ENCODE measurements at regions not wholly inside any gene's neighbourhood (a gene's known extent, or its start where the extent isn't known, plus 50 kb on each side); places are given as distances from the start of the nearest gene placed in this dataset.

- no peak for DNase-seq
- intact Hi-C loops (cut with DNase I; ENCODE audit: low total_unique reads) = no loop called here
- Histone ChIP-seq H3K36me3 (no peaks in the 10 kb centered on the region), H3K9me3 (peaks cover 0 to 11% (median 3%) of the 10 kb centered on the region in 8 donors), H3K4me3 (no peak overlapping the region), H3K27ac (no peak overlapping the region), H3K4me1 (no peaks in the 10 kb centered on the region), H3K27me3 (replicated peaks in 1 of 7) (no peaks in the 10 kb centered on the region)
- no peak for TF ChIP-seq POLR2A (IDR thresholded peaks at IDR 0.05)
- TF ChIP-seq POLR2AphosphoS5 (IDR thresholded peaks at IDR 0.05) = no peak
- TF ChIP-seq CTCF (IDR thresholded peaks at IDR 0.05 in 8 of 11, conservative IDR thresholded peaks at IDR 0.05 in 3 of 11) = no peak
- WGBS, 5 donors = 74 to 87% (median 79%) methylated on average over 3 of the region's 3 CpGs
Measured at GRCh38 chr4:134735901-134736300, 534.3 kb upstream of the PABPC4L start.

- Histone ChIP-seq H3K36me3 (no peaks in the 10 kb centered on the region), H3K9me3 (peaks cover 0 to 7% (median 0%) of the 10 kb centered on the region in 8 donors), H3K4me3 (no peak overlapping the region), H3K27ac (no peak overlapping the region), H3K4me1 (no peaks in the 10 kb centered on the region), H3K27me3 (replicated peaks in 1 of 7) (no peaks in the 10 kb centered on the region)
- TF ChIP-seq POLR2AphosphoS5 (IDR thresholded peaks at IDR 0.05) (no peak), CTCF (IDR thresholded peaks at IDR 0.05 in 8 of 11, conservative IDR thresholded peaks at IDR 0.05 in 3 of 11) (no peak), POLR2A (IDR thresholded peaks at IDR 0.05) (no peak)
- no peak for DNase-seq
- intact Hi-C loops (cut with DNase I; ENCODE audit: low total_unique reads) = no loop called here
- 86 to 91% (median 87%) methylated on average over 2 of the region's 2 CpGs for WGBS, 5 donors
Measured at GRCh38 chr4:134727696-134728095, 526.1 kb upstream of the PABPC4L start.

GRCh38 chr4:134722306-134722705, 520.7 kb upstream of the PABPC4L start:
- Histone ChIP-seq H3K27me3 (replicated peaks in 1 of 7) (no peaks in the 10 kb centered on the region), H3K4me1 (no peaks in the 10 kb centered on the region), H3K36me3 (no peaks in the 10 kb centered on the region), H3K27ac (no peak overlapping the region), H3K9me3 (peaks cover 0 to 4% (median 0%) of the 10 kb centered on the region in 8 donors), H3K4me3 (no peak overlapping the region)
- 53 to 72% (median 66%) methylated on average over 1 of the region's 1 CpG for WGBS, 5 donors
- intact Hi-C loops (cut with DNase I; ENCODE audit: low total_unique reads) = no loop called here
- no peak for DNase-seq
- no peak for TF ChIP-seq CTCF (IDR thresholded peaks at IDR 0.05 in 8 of 11, conservative IDR thresholded peaks at IDR 0.05 in 3 of 11)
- no peak for TF ChIP-seq POLR2AphosphoS5 (IDR thresholded peaks at IDR 0.05)
- no peak for TF ChIP-seq POLR2A (IDR thresholded peaks at IDR 0.05)

GRCh38 chr4:134720030-134720429, 518.4 kb upstream of the PABPC4L start:
- Histone ChIP-seq H3K9me3 (peaks cover 0 to 15% (median 4%) of the 10 kb centered on the region in 8 donors), H3K4me3 (no peak overlapping the region), H3K27me3 (replicated peaks in 1 of 7) (no peaks in the 10 kb centered on the region), H3K27ac (no peak overlapping the region), H3K4me1 (no peaks in the 10 kb centered on the region), H3K36me3 (no peaks in the 10 kb centered on the region)
- WGBS, 5 donors = 84 to 94% (median 87%) methylated on average over 1 of the region's 1 CpG
- DNase-seq = no peak
- intact Hi-C loops (cut with DNase I; ENCODE audit: low total_unique reads) = no loop called here
- no peak for TF ChIP-seq POLR2AphosphoS5 (IDR thresholded peaks at IDR 0.05)
- TF ChIP-seq POLR2A (IDR thresholded peaks at IDR 0.05) = no peak
- TF ChIP-seq CTCF (IDR thresholded peaks at IDR 0.05 in 8 of 11, conservative IDR thresholded peaks at IDR 0.05 in 3 of 11) = no peak
